SK-N-MC (cell line): ENCODE measurements at regions not wholly inside any gene's neighbourhood (a gene's known extent, or its start where the extent isn't known, plus 50 kb on each side); places are given as distances from the start of the nearest gene placed in this dataset.

Source experiments
- EZH2 ChIP-seq: fragments of 200-600 bp; sonication (generic); IDR thresholded peaks from one replicate; pipeline ENCODE4 v1.6.1; 2017; ENCODE audit warnings: antibody characterized with exemption
- POLR2AphosphoS5 ChIP-seq: IDR thresholded peaks from 2 replicates; pipeline ENCODE4 v1.6.1; 2012; ENCODE audit warnings: mild to moderate bottlenecking, low read depth, low read length, borderline replicate concordance

DNA sequence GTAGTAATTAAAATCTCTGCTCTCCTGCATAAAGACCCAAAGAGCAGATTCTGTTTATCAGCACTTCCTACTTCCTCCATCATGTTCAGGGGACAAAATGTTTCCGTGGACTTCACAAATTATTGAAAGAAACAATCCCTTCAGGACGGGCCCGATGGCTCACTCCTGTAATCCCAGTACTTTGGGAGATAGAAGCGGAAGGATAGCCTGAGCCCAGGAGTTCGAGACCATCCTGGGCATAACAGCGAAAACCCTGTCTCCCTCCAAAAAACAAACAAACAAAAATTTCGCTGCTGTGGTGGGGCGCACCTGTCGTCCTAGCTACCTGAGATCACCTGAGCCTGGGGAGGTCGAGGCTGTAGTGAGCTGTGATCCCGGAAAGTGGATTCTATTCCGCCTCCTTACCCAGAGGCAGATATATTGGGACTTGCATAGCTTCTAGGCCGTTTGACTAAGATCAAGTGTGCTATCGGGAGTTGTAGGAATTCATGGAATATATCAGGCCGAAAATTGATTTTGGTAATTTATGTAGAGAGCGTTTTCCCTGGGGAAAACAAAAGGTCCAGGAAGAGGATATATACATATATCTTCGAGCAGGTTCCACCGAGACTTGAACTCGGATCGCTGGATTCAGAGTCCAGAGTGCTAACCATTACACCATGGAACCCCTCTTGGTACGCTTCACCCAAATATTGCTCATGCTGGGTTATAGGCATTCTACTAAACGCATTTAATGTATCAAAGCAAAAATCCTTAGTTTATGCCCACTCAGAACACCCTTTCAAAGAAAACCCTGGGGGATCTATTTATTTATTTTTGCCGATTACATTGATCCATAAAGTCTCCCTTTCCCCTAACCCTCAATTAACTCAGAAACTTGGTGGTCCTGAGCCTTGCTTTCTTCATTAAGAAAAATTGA, 74.5 kb upstream of the ZNF184 start:
- no peak; the same call in 1 of the 2 replicates for TF ChIP-seq POLR2AphosphoS5
- TF ChIP-seq EZH2, result no peak
